ENCODE measurements at regions not wholly inside any gene's neighbourhood (a gene's known extent, or its start where the extent isn't known, plus 50 kb on each side); places are given as distances from the start of the nearest gene placed in this dataset.
A peak's percentile ranks its signal among the peaks of the same experiment; 100 is the strongest.

DNA sequence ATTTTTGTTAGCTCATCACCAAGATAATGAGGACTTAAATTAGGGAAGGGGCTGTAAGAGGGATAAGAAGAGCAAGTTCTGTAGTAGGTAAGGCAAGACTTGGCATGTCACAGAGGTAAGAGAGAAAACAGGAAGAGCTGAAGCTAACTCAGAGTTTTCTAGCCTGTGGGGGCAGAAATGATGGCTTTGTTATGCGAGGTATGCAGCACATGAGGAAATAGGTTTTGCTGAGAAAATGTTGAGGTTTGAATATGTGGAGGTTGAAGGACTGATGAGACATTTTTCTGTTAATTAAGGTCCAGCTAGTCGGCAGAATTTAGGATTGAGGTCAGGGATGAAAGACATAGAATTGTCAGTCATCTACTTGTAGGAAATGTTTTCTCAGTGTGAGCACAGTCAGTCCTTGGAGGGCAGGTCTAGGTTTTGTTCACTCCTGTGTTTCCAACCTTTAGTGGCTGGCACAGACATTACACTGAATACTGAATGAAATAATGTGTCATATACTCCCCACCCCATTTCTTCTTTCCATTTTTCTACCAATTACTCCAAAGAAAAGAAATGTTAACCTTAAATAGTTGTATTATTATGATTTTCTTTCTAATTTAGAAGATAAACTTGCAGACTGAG, 154.0 kb upstream of the AADAT start:
- TF ChIP-seq, protein P1, sequence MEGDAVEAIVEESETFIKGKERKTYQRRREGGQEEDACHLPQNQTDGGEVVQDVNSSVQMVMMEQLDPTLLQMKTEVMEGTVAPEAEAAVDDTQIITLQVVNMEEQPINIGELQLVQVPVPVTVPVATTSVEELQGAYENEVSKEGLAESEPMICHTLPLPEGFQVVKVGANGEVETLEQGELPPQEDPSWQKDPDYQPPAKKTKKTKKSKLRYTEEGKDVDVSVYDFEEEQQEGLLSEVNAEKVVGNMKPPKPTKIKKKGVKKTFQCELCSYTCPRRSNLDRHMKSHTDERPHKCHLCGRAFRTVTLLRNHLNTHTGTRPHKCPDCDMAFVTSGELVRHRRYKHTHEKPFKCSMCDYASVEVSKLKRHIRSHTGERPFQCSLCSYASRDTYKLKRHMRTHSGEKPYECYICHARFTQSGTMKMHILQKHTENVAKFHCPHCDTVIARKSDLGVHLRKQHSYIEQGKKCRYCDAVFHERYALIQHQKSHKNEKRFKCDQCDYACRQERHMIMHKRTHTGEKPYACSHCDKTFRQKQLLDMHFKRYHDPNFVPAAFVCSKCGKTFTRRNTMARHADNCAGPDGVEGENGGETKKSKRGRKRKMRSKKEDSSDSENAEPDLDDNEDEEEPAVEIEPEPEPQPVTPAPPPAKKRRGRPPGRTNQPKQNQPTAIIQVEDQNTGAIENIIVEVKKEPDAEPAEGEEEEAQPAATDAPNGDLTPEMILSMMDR (conservative IDR thresholded peaks at IDR 0.05; ENCODE audit: low read depth, low read length), result no peak
- no peak for DNase-seq (ENCODE audit: low read depth)
- no peak overlapping the region for H3K4me3 ChIP-seq (ENCODE audit: low read length)

DNA sequence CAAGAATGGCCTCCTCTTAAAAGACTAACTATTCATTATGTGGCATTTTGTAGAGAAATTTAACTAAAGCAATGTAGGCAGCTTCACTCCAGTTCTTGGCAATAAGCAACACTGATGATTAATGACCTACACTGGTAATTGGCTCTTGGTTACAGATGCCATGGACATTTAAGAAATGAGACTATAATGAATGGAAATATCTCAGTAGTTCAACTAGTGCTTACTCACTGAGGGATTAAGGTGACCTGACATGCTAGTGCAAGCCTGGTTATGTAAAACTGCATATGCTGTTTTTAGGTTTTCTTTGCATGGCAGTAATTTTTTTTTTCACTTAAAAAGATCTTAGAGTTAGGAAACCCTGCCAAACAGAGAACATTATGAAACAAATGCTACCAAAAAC, 152.7 kb upstream of the AADAT start:
- TF ChIP-seq, protein P1 (conservative IDR thresholded peaks at IDR 0.05; ENCODE audit: low read depth, low read length), result no peak
- peak; percentile 84 for DNase-seq (ENCODE audit: low read depth)
- H3K4me3 ChIP-seq (ENCODE audit: low read length), result no peak overlapping the region

DNA sequence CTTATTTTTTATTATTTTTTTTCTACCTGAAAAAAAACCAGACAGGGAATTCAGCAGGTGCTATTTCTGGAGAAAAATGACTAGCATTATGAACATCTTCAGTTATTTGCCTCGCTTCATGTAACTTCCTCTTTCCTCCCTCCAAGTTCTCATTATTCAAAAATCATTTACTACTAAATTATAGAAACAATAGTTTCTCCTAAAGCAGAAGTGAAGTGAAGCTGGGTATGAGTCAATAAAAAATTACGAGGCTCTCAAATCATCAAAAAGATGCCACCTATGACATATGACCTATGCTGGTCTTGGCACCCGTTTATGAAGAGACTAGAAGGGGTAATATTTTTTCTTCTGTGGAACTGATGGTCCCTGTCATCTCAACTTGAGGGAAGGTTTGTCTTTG, 145.0 kb upstream of the AADAT start:
- no peak for DNase-seq (ENCODE audit: low read depth)
- no peak overlapping the region for H3K4me3 ChIP-seq (ENCODE audit: low read length)
- TF ChIP-seq, protein P1 (conservative IDR thresholded peaks at IDR 0.05; ENCODE audit: low read depth, low read length), result no peak

GRCh38 chr4:170231377-170231776, 141.6 kb upstream of the AADAT start:
- TF ChIP-seq, protein P1 (conservative IDR thresholded peaks at IDR 0.05; ENCODE audit: low read depth, low read length), result no peak
- no peak overlapping the region for H3K4me3 ChIP-seq (ENCODE audit: low read length)
- no peak for DNase-seq (ENCODE audit: low read depth)

GRCh38 chr4:170230242-170230641, 140.5 kb upstream of the AADAT start:
- no peak for DNase-seq (ENCODE audit: low read depth)
- H3K4me3 ChIP-seq (ENCODE audit: low read length), result no peak overlapping the region
- TF ChIP-seq, protein P1 (conservative IDR thresholded peaks at IDR 0.05; ENCODE audit: low read depth, low read length), result no peak

- TF ChIP-seq, protein P1 (conservative IDR thresholded peaks at IDR 0.05; ENCODE audit: low read depth, low read length), result no peak
- no peak overlapping the region for H3K4me3 ChIP-seq (ENCODE audit: low read length)
- no peak for DNase-seq (ENCODE audit: low read depth)
These were observed 139.2 kb upstream of the AADAT start for GRCh38 chr4:170229006-170229405.

DNA sequence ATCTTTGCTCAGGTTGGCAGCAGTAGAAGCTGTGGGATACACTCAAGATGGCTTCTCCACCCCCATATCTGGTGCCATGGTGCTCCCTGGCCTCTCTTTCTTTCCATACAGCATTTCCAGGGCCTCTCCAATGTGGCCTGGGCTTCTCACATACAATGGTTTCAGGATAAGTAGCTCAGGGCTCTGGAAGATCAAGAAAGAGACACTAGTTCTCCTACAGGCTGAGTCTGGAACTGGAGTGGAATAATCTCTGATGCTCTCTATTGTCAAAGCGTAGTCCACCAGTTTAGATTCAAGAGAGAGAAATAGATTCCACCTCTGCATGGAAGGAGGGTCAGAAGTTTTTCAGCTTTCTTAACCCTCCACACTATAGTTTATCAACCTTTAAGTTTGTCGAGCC, 138.2 kb upstream of the AADAT start:
- no peak for DNase-seq (ENCODE audit: low read depth)

More for the DNA sequence above, 138.2 kb upstream of the AADAT start:
- TF ChIP-seq, protein P1 (conservative IDR thresholded peaks at IDR 0.05; ENCODE audit: low read depth, low read length), result no peak
- no peak overlapping the region for H3K4me3 ChIP-seq (ENCODE audit: low read length)

All from retinal pigment epithelial cell (primary cell).